ENCODE measurements at regions not wholly inside any gene's neighbourhood (a gene's known extent, or its start where the extent isn't known, plus 50 kb on each side); places are given as distances from the start of the nearest gene placed in this dataset.

GRCh38 chr12:77314378-77315052 is 249.1 kb upstream of the E2F7 start:
- TF ChIP-seq, protein P1, sequence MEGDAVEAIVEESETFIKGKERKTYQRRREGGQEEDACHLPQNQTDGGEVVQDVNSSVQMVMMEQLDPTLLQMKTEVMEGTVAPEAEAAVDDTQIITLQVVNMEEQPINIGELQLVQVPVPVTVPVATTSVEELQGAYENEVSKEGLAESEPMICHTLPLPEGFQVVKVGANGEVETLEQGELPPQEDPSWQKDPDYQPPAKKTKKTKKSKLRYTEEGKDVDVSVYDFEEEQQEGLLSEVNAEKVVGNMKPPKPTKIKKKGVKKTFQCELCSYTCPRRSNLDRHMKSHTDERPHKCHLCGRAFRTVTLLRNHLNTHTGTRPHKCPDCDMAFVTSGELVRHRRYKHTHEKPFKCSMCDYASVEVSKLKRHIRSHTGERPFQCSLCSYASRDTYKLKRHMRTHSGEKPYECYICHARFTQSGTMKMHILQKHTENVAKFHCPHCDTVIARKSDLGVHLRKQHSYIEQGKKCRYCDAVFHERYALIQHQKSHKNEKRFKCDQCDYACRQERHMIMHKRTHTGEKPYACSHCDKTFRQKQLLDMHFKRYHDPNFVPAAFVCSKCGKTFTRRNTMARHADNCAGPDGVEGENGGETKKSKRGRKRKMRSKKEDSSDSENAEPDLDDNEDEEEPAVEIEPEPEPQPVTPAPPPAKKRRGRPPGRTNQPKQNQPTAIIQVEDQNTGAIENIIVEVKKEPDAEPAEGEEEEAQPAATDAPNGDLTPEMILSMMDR (IDR thresholded peaks at IDR 0.05; ENCODE audit: borderline replicate concordance, extremely low read depth, low read length, poor library complexity, severe bottlenecking) = no peak
- TF ChIP-seq EZH2 (IDR thresholded peaks at IDR 0.05; ENCODE audit: borderline replicate concordance, low read depth, low read length, severe bottlenecking) = no peak
